GM23248 (cell line): ENCODE measurements at regions not wholly inside any gene's neighbourhood (a gene's known extent, or its start where the extent isn't known, plus 50 kb on each side); places are given as distances from the start of the nearest gene placed in this dataset.

Source experiments
- EZH2 ChIP-seq: fragments of 200-600 bp; sonication (generic); IDR thresholded peaks from 2 replicates; pipeline ENCODE4 v1.6.1; 2018; ENCODE audit warnings: antibody characterized with exemption, mild to moderate bottlenecking; ENCODE audit not compliant: insufficient read depth, poor library complexity, severe bottlenecking
- EZH2phosphoT487 ChIP-seq: fragments of 200-600 bp; sonication (generic); IDR thresholded peaks from 2 replicates; pipeline ENCODE4 v1.6.1; 2018; ENCODE audit warnings: antibody characterized with exemption, moderate library complexity, mild to moderate bottlenecking, low read depth; ENCODE audit not compliant: insufficient read depth

GRCh38 chr16:64358291-64358690, 763.6 kb downstream of the CDH11 start:
- TF ChIP-seq EZH2: no peak
- TF ChIP-seq EZH2phosphoT487: no peak
